ENCODE measurements at regions not wholly inside any gene's neighbourhood (a gene's known extent, or its start where the extent isn't known, plus 50 kb on each side); places are given as distances from the start of the nearest gene placed in this dataset.

DNA sequence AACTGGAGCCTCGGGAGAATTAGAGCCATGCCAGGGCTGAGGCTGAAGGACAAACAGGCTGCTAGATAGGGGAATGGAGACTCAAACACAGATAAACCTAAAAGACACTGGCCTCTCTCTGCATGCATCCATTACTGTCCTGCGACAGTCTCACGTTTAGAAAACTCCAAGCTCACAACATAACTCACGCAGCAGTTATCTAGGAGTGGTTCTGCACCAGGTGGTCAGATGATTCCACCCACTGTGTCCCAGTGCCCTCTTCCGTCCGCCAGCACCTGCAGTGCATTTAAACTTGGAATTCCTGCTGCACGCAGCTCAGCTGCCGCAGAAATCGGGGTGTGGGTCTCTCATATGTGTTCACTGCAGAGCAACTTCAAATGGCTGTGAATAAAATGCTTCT, 272.6 kb upstream of the IRX2 start:
- no peaks in the 10 kb centered on the region for H3K4me1 Mint-ChIP-seq

DNA sequence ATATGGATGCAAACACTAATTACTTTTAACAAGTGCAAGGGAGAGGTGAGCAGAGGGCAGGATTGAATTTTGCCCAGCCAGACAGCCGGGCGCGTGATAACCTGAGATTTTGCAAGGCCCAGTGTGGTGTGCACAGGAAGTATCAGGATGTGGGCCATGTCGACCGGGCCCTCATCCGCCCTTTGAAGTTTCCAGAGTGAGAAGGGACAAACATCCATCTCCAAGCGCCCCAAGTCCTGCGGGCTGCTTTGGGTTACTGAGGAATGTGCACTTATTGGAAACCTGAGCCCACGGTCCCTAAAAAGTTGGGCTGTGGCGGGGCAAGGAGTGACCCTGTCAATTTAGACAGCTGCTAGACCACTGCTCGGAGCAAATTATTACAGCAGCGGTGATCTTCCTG, 272.2 kb upstream of the IRX2 start:
- H3K36me3 Mint-ChIP-seq: no peaks in the 10 kb centered on the region
- no peaks in the 10 kb centered on the region for H3K4me1 Mint-ChIP-seq
- DNase-seq (ENCODE audit: low spot score in 2 of 2): no peak
- no peak for ATAC-seq
- H3K9me3 Mint-ChIP-seq: peaks cover 5% of the 10 kb centered on the region
- no peak overlapping the region for H3K4me3 Mint-ChIP-seq
- no peak overlapping the region for H3K27ac Mint-ChIP-seq

More for the DNA sequence above, 272.6 kb upstream of the IRX2 start:
- H3K27ac Mint-ChIP-seq: no peak overlapping the region
- no peak overlapping the region for H3K4me3 Mint-ChIP-seq
- DNase-seq (ENCODE audit: low spot score in 2 of 2) (no peak), ATAC-seq (no peak)
- peaks cover 6% of the 10 kb centered on the region for H3K9me3 Mint-ChIP-seq
- no peaks in the 10 kb centered on the region for H3K36me3 Mint-ChIP-seq

DNA sequence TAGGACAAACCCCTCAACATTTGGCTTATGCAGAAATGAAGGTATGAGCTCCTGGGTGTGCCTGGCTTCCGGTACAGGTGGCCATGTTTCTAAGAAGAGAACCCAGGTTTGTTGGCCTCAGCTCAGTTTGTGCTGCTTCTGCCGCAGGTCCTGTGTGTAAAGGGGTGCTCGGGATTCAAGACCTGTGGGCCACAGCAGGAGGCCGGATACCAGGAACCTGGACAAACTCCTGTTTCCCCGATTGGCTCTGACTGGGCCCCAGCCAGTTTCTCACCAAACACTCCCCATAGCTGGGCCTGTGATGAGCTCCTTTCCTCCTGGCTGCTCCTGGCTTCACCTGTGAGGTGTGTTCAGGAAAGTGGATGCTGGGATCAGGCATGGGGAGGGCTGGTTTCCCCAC, 271.2 kb upstream of the IRX2 start:
- no peak overlapping the region for H3K4me3 Mint-ChIP-seq
- H3K27ac Mint-ChIP-seq: no peak overlapping the region
- peaks cover 3% of the 10 kb centered on the region for H3K9me3 Mint-ChIP-seq
- no peaks in the 10 kb centered on the region for H3K36me3 Mint-ChIP-seq
- DNase-seq (ENCODE audit: low spot score in 2 of 2) (no peak), ATAC-seq (no peak)
- no peaks in the 10 kb centered on the region for H3K4me1 Mint-ChIP-seq

DNA sequence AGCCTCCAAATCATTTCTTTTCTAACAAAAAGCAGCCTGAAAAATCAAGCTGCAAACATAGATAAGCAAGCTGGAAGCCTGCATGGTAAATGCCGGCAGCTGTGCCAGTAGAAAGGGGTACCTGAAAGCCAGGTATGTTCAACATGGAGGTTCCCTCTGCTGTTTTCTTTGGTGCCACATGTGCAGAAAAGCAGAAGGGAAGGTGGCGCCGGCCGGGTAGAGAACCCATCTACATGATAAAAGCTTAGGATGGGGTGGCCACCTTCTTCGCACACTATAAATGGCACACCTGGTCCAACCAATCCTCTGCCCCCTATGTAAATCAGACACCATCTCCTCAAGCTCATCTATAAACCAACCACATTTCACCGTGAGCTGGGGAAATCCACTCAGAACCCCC, 268.9 kb upstream of the IRX2 start:
- ATAC-seq: no peak
- peaks cover 3% of the 10 kb centered on the region for H3K9me3 Mint-ChIP-seq
- H3K36me3 Mint-ChIP-seq: no peaks in the 10 kb centered on the region
- H3K4me1 Mint-ChIP-seq: no peaks in the 10 kb centered on the region
- H3K4me3 Mint-ChIP-seq: no peak overlapping the region
- no peak overlapping the region for H3K27ac Mint-ChIP-seq
- DNase-seq (ENCODE audit: low spot score in 2 of 2): no peak

DNA sequence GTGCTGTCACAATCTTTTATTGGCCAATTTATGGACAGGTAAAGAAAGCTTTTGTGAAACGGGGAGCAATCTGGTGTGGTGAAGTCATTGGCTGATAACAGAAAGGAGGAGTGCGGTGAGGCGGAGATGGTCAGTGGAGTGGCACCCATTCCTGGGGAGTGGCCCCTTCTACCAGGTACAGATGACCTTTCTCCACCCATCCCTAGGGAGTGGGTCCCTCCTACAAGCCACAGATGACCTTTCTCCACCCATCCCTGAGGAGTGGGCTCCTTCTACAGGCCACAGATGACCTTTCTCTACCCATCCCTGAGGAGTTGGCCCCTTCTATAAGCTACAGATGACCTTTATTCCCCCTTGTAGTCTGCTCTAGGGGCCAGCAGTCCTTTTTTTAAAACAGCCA, 267.6 kb upstream of the IRX2 start:
- no peak for DNase-seq (ENCODE audit: low spot score in 2 of 2)
- no peak overlapping the region for H3K27ac Mint-ChIP-seq
- no peaks in the 10 kb centered on the region for H3K4me1 Mint-ChIP-seq
- ATAC-seq: no peak
- no peaks in the 10 kb centered on the region for H3K36me3 Mint-ChIP-seq
- peaks cover 3% of the 10 kb centered on the region for H3K9me3 Mint-ChIP-seq
- no peak overlapping the region for H3K4me3 Mint-ChIP-seq

DNA sequence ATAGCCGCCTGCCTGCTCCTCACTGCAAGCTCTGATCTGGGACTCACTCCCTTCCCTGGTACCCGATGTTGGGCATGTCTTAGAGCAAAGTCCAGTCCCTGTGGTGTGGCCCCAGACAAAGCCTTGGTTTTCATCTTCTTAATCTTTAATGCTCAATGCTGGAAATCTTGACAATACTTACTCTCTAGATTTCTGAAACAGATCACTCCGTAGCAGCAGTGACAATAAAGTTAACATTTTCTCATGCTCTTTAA, 260.2 kb upstream of the IRX2 start:
- H3K27ac Mint-ChIP-seq: no peak overlapping the region
- H3K36me3 Mint-ChIP-seq: no peaks in the 10 kb centered on the region
- no peak for ATAC-seq

DNA sequence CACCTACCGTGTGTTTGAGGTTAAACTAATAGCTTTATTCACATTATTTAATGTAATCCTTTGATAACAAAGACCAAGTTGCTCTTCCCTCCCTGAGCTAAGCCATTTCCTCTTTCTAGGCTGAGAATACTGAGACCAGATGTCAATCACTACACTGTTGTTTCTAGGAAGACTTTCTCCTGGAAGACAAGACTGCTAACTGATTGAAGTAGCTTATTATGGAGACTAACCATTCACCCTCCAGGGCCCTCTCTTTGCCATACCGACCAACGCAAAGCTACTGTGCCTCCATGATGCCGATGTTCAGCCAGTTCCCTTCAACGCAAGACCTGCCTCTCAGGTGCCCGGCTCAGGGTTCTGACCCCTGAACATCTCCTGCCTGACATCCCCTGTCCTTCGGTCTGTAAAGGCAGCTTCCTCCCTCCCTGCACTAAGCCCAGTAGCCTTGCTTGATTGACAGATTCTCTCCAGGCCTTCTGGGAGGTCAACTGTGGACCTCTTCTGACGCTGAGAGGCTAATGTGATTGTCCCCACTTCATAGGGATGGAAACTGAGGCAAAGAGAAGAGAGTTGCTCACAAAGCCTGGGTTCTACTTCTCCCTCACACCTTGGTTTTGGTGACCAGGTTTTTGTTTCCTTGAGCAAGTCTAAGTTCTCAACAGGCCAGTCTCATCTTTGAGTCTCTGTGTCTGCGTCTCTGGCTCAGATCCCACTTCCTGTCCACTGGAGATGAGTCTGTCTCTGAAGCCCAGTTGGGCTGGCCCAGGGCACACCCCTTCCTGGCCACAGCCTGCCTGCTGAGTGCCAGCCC, 259.7 kb upstream of the IRX2 start:
- Mint-ChIP-seq H3K4me3 (no peak overlapping the region), H3K27ac (no peak overlapping the region), H3K36me3 (no peaks in the 10 kb centered on the region), H3K9me3 (no peaks in the 10 kb centered on the region), H3K4me1 (no peaks in the 10 kb centered on the region)
- DNase-seq (ENCODE audit: low spot score in 2 of 2) (no peak), ATAC-seq (no peak)

More for the DNA sequence above, 260.2 kb upstream of the IRX2 start:
- no peak overlapping the region for H3K4me3 Mint-ChIP-seq
- no peak for DNase-seq (ENCODE audit: low spot score in 2 of 2)
- no peaks in the 10 kb centered on the region for H3K4me1 Mint-ChIP-seq
- H3K9me3 Mint-ChIP-seq: no peaks in the 10 kb centered on the region

DNA sequence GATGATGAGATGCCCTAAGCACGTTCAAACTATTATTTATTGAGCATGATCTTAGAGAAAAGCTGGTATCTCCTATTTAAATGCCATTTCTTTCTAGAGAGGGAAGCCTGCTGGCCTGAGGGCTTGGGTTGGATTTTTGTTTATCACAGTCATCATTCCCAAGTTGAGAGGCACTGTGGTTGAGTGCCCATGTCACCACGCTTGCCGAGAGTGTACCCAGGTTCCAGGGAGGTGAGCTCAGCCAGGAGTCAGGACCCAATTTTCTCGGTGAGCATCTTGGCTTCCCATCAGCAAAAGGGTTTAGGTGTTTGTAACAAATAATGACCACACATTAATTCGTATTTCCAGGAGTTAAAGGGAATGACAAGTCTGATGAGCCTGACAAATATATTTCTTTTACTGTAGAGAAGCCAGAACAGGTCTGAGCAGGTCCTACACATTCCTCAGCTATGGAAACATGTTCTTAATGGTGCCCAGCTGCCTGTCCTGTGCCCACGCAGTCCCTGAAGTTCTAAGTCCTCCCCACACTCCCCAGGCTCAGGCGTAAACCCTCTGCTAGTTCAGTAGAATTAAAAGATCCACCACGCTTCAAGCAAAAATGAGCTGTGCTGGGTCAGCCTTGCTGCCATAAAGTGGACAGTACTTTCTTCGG, 258.9 kb upstream of the IRX2 start:
- no peaks in the 10 kb centered on the region for H3K4me1 Mint-ChIP-seq
- ATAC-seq (no peak), DNase-seq (ENCODE audit: low spot score in 2 of 2) (no peak)
- no peaks in the 10 kb centered on the region for H3K36me3 Mint-ChIP-seq
- no peak overlapping the region for H3K4me3 Mint-ChIP-seq
- H3K27ac Mint-ChIP-seq: no peak overlapping the region
- no peaks in the 10 kb centered on the region for H3K9me3 Mint-ChIP-seq

DNA sequence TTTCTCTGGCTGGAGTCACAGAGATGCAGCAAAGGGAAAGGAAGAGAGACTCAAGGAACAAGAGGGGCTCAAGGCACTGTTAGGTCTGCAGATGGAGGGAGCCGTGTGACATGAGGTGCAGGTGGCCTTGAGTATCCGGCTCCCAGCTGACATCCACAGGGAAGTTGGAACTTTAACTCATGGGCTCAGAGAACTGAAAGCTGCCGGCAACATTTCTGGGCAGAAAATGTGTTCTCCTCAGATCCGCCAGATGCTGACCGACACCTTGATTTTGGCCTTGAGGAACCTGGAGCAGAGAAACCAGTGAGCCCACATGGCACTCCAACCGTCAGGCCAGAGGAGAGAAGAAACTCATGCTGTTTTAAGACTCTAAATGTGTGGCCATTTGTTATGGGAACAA, 258.1 kb upstream of the IRX2 start:
- DNase-seq (ENCODE audit: low spot score in 2 of 2) (no peak), ATAC-seq (no peak)
- Mint-ChIP-seq H3K4me1 (no peaks in the 10 kb centered on the region), H3K36me3 (no peaks in the 10 kb centered on the region), H3K4me3 (no peak overlapping the region), H3K9me3 (peaks cover 4% of the 10 kb centered on the region), H3K27ac (no peak overlapping the region)

DNA sequence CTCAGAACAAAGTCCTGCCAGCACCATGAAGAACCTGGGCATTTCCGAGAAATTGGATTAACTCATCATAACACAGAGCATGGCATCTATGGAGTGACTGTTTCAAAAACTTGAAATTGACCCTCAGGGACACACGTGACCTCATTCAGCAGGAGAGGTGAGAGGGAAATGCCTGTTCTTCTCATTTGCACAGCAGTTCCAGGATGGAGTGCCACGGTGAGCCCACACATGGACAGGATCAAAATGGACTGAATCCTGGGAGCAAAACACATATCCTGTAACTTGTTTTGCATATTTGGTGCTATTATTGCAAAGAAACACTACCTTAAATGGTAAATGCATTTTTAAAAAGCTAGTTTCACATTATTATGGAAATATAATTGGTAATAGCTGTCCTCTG, 256.1 kb upstream of the IRX2 start:
- Mint-ChIP-seq H3K4me1 (no peaks in the 10 kb centered on the region), H3K27ac (no peak overlapping the region), H3K9me3 (peaks cover 11% of the 10 kb centered on the region), H3K4me3 (no peak overlapping the region), H3K36me3 (no peaks in the 10 kb centered on the region)
- ATAC-seq (no peak), DNase-seq (ENCODE audit: low spot score in 2 of 2) (no peak)

DNA sequence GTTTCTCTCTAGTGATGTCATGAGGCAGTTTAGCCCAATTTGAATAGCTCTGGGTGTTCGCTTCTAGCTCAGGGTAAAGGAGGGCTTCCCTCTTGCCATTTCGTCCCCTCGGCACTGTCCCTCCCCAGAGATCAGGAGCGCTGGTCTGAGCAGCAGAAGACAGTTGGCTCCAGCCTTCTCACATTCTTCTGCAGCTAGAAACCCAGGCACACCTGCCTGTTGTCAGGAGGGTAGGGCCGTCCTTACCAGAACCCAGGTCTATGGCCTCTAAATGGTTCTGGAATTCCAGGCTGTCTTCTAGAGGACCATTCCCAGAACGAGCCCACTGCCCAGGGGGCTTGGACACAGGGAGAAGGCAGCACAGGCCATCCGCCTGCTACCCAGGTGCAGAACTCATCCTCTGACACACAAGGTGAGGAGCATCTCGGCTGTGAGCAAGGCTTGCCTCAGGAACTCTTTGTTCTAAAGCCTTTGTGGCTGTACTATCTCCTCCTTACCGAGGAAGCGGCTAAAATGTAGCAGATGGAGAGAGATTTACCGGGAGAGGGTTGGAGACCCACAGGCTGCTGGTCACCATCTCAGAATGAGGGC, 255.6 kb upstream of the IRX2 start:
- DNase-seq (ENCODE audit: low spot score in 2 of 2) (no peak), ATAC-seq (no peak)
- Mint-ChIP-seq H3K9me3 (peaks cover 11% of the 10 kb centered on the region), H3K4me3 (no peak overlapping the region), H3K27ac (no peak overlapping the region), H3K4me1 (no peaks in the 10 kb centered on the region), H3K36me3 (no peaks in the 10 kb centered on the region)

DNA sequence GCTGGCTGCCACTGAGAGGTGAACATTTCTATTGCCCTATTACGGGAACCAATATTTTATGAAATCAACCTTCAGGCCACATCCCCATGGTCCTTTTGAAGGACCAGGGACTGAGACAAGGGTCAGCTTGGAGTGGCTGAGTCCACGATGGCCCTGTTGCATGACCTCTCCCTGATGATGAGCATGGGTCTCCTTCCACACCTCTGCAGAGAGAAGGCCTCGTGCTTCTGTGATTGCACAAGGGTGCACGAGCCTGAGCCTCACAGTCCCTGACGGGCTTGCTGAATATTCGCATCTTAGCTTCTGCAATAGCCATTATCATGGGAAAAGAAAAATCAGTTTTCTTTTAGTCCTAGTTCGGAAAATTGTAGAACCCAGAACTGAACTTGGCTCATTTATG, 255.0 kb upstream of the IRX2 start:
- no peak overlapping the region for H3K4me3 Mint-ChIP-seq
- no peaks in the 10 kb centered on the region for H3K36me3 Mint-ChIP-seq
- H3K9me3 Mint-ChIP-seq: peaks cover 13% of the 10 kb centered on the region
- no peaks in the 10 kb centered on the region for H3K4me1 Mint-ChIP-seq
- H3K27ac Mint-ChIP-seq: no peak overlapping the region
- no peak for DNase-seq (ENCODE audit: low spot score in 2 of 2)
- no peak for ATAC-seq

DNA sequence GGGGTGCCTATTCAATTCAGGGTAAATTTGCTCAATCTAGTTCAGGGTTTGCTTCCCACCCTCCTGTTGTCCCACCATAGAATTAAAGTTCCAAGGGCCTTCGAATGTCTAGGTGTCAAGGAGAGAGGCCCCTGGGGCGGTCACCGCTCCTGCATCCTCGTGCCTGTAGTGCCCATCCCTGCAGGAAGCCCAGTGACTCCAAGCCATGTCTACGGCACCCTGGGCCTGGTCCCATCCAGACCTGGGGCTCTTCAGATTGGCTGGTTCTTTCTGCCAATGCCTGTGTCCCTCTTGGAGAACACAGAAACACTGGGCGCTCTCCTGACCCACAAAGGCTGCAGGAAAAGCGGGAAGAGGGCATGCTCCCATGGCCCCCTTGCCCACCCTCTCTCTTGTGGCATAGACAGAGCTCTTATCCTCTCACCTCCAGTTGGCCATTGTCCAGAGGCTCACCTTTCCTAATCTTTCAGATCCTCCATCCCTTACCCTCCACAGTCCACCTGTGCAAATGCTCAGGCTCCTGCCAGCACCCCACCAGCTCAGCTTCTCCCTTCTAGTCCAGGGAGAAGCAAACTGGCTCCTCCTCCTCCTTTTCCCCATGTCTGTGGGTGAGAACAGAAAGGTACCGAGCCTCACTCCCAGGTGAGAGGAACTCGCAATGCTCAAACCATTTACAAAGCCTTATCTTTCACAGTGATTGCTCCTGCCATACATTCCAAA, 253.0 kb upstream of the IRX2 start:
- Mint-ChIP-seq H3K36me3 (no peaks in the 10 kb centered on the region), H3K4me1 (no peaks in the 10 kb centered on the region), H3K9me3 (peaks cover 13% of the 10 kb centered on the region), H3K27ac (no peak overlapping the region), H3K4me3 (no peak overlapping the region)
- ATAC-seq (no peak), DNase-seq (ENCODE audit: low spot score in 2 of 2) (no peak)

DNA sequence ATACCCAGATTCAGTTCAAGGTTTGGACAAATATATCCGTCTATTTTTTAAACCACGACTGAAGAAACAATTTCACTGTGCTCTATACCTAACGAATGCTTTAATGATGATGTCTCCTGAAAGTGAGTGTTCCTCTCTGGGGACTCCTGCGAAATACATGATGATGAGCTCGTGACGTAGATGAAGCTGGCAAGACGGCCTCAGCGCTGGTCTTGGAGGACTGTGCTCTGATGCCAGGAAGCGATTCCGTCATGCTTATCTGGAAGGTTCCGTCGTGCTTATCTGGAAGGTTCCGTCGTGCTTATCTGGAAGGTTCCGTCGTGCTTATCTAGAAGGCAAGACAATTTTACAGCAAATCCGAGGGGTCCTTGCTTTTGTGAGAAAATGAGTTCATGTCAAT, 250.8 kb upstream of the IRX2 start:
- ATAC-seq (no peak), DNase-seq (ENCODE audit: low spot score in 2 of 2) (no peak)
- no peak overlapping the region for H3K4me3 Mint-ChIP-seq
- no peaks in the 10 kb centered on the region for H3K36me3 Mint-ChIP-seq
- no peaks in the 10 kb centered on the region for H3K4me1 Mint-ChIP-seq
- H3K27ac Mint-ChIP-seq: no peak overlapping the region
- peaks cover 13% of the 10 kb centered on the region for H3K9me3 Mint-ChIP-seq

DNA sequence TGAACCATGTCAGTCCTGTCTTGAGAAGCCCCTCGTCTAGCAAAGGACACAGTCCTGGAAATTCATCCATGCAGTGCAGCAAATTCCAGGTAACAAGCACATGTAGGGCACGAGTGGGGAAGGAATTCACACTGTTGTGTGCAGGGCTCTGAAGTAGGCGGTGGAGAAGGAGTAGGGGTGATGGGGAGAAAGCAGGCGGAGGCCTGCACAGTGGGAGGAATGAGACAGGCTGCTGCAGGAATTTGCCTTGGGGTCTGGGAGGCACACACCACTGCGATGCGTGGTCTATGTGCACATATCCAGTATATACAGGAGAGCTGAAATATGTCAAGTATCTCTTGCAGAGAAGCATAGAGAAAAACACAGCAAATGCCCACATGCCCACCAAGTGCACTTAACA, 249.2 kb upstream of the IRX2 start:
- DNase-seq (ENCODE audit: low spot score in 2 of 2) (peak in 1 of 2 donors; percentile 35), ATAC-seq (no peak)
- no peaks in the 10 kb centered on the region for H3K4me1 Mint-ChIP-seq
- H3K4me3 Mint-ChIP-seq: no peak overlapping the region
- H3K27ac Mint-ChIP-seq: no peak overlapping the region
- no peaks in the 10 kb centered on the region for H3K36me3 Mint-ChIP-seq
- H3K9me3 Mint-ChIP-seq: peaks cover 15% of the 10 kb centered on the region

DNA sequence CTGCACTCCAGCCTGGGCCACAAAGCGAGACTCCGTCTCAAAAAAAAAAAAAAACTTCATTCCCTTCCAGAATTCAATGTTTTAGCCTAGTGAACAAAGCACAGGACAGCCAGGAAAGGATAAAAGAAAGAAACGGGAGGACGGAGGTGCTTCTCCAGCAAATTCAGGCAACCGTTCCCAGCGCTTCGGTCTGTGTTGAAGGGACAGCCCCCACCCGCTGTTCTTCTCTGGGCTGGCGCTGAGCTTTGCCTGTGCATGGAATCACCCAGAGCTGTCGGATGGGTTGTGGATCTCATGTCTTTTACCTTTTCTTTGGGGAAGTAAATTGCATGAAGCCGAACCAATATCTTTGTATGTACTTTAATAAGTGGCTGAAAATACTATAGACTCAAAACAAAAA, 248.4 kb upstream of the IRX2 start:
- ATAC-seq: no peak
- DNase-seq (ENCODE audit: low spot score in 2 of 2): no peak
- H3K4me1 Mint-ChIP-seq: no peaks in the 10 kb centered on the region
- no peak overlapping the region for H3K27ac Mint-ChIP-seq
- peaks cover 14% of the 10 kb centered on the region for H3K9me3 Mint-ChIP-seq
- H3K4me3 Mint-ChIP-seq: no peak overlapping the region
- no peaks in the 10 kb centered on the region for H3K36me3 Mint-ChIP-seq
